IPS DF 6.9 (cell line): ENCODE measurements at regions not wholly inside any gene's neighbourhood (a gene's known extent, or its start where the extent isn't known, plus 50 kb on each side); places are given as distances from the start of the nearest gene placed in this dataset.

Source experiments
- DNase-seq: peaks from one replicate; pipeline ENCODE4 v3.0.0-alpha.2; 2013; ENCODE audit warnings: low read depth, low spot score
- H3K27ac ChIP-seq: one replicate; pipeline ENCODE4 v1.5.1; 2013; ENCODE audit warnings: low read length, control low read depth
- H3K27me3 ChIP-seq: 2 replicates; pipeline ENCODE4 v1.6.1; 2013; ENCODE audit warnings: mild to moderate bottlenecking, low read length; ENCODE audit not compliant: control insufficient read depth, insufficient read depth
- H3K36me3 ChIP-seq: 2 replicates; pipeline ENCODE4 v1.6.1; 2013; ENCODE audit warnings: low read length; ENCODE audit not compliant: control insufficient read depth, insufficient read depth
- H3K4me1 ChIP-seq: 2 replicates; pipeline ENCODE4 v1.6.1; 2013; ENCODE audit warnings: low read length; ENCODE audit not compliant: control insufficient read depth, insufficient read depth
- H3K4me3 ChIP-seq: 2 replicates; pipeline ENCODE4 v1.5.1; 2013; ENCODE audit warnings: mild to moderate bottlenecking, low read length
- H3K9me3 ChIP-seq: 2 replicates; pipeline ENCODE4 v1.6.1; 2013; ENCODE audit warnings: low read length, inconsistent platforms; ENCODE audit not compliant: control insufficient read depth, insufficient read depth
- WGBS: extraction: QIAGEN DNeasy Blood & Tissue Kit; methylation state at CpG from one replicate; pipeline ENCODE4 v1.1.7; 2013; ENCODE audit warnings: mixed read lengths, missing lambda C conversion rate; ENCODE audit not compliant: insufficient read length, insufficient coverage; 5-methylcytosine and 5-hydroxymethylcytosine counted together

DNA sequence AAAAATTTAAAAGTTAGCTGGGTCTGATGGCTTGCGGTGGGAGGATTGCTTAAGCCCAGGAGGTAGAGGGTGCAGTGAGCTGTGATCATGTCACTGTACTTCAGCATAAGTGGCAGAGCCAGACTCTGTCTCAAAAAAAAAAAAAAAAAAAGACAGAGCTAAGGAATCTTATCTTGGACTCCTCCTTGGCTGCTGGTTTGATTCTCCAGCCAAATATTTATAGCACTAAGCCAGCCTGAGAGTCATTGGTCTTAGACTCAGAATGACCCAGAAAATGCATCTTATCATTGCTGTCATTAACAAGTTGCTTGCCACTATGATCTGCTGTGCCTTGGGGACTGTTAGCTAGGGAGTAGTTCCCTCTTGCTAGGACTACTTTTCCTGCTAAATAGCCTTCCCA is 164.7 kb downstream of the GNAT3 start:
- WGBS, result no CpG with 5 or more reads among the region's 1 CpG
- Histone ChIP-seq H3K9me3 (no peaks in the 10 kb centered on the region), H3K4me3 (no peak overlapping the region), H3K27me3 (no peaks in the 10 kb centered on the region), H3K4me1 (no peaks in the 10 kb centered on the region), H3K36me3 (no peaks in the 10 kb centered on the region), H3K27ac (no peak overlapping the region)
- no peak for DNase-seq

DNA sequence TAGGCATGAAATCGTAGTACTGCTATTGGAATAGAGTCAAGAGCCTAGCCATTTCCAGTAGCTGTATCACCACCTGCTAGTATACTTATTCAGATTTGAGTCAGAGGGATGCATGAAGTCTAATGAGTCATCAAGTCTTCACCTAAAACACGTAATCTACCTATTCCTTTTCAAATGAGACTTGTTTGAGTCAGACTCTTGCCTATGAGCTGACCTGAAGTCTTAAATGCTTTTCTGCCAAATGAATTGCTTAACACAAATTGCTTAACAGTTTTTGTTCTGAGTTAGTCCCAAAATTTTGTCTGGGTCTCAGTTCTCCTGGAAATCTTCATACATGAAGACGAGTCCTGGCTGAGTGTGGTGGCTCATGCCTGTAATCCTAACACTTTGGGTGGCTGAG is 165.2 kb downstream of the GNAT3 start:
- H3K27ac ChIP-seq, result no peak overlapping the region
- no peak overlapping the region for H3K4me3 ChIP-seq
- WGBS, result no CpG with 5 or more reads among the region's 3 CpGs
- DNase-seq, result no peak
- H3K9me3 ChIP-seq, result no peaks in the 10 kb centered on the region
- no peaks in the 10 kb centered on the region for H3K4me1 ChIP-seq
- no peaks in the 10 kb centered on the region for H3K27me3 ChIP-seq
- no peaks in the 10 kb centered on the region for H3K36me3 ChIP-seq

- Histone ChIP-seq H3K4me1 (no peaks in the 10 kb centered on the region), H3K4me3 (no peak overlapping the region), H3K36me3 (no peaks in the 10 kb centered on the region), H3K9me3 (no peaks in the 10 kb centered on the region), H3K27ac (no peak overlapping the region), H3K27me3 (no peaks in the 10 kb centered on the region)
- WGBS, result no CpG with 5 or more reads among the region's 7 CpGs
- no peak for DNase-seq
These were observed 176.2 kb downstream of the GNAT3 start for GRCh38 chr7:80335511-80336231.

GRCh38 chr7:80334908-80335307 is 177.0 kb downstream of the GNAT3 start:
- Histone ChIP-seq H3K36me3 (no peaks in the 10 kb centered on the region), H3K9me3 (no peaks in the 10 kb centered on the region), H3K4me1 (no peaks in the 10 kb centered on the region), H3K27ac (no peak overlapping the region), H3K27me3 (no peaks in the 10 kb centered on the region), H3K4me3 (no peak overlapping the region)
- no peak for DNase-seq

GRCh38 chr7:80334196-80334595 is 177.7 kb downstream of the GNAT3 start:
- no peak overlapping the region for H3K4me3 ChIP-seq
- H3K27ac ChIP-seq, result no peak overlapping the region
- H3K9me3 ChIP-seq, result no peaks in the 10 kb centered on the region
- no peaks in the 10 kb centered on the region for H3K27me3 ChIP-seq
- DNase-seq, result no peak
- no peaks in the 10 kb centered on the region for H3K4me1 ChIP-seq
- H3K36me3 ChIP-seq, result no peaks in the 10 kb centered on the region
- no CpG with 5 or more reads among the region's 1 CpG for WGBS

DNA sequence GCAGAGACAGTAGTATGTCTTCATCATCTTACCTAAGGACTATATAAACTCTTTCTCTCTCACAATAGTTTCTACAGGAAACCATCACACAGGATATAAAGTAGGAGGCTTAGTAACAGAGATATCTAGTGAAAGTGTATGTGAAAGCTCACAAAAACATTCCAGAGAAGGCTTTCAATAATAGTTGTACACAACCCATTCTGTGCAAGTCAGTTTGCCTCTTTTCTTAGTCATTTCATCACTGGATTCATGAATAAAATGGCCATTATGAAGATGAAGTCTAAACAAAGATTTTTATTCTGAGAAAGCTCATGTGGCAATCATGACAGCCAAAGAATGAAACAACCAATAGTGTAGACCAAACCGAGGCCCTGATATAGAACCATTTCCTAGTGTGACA is 178.8 kb downstream of the GNAT3 start:
- H3K9me3 ChIP-seq, result no peaks in the 10 kb centered on the region
- no peaks in the 10 kb centered on the region for H3K27me3 ChIP-seq
- no peaks in the 10 kb centered on the region for H3K4me1 ChIP-seq
- WGBS, result no CpG with 5 or more reads among the region's 1 CpG
- H3K27ac ChIP-seq, result no peak overlapping the region
- no peaks in the 10 kb centered on the region for H3K36me3 ChIP-seq
- no peak overlapping the region for H3K4me3 ChIP-seq
- no peak for DNase-seq

DNA sequence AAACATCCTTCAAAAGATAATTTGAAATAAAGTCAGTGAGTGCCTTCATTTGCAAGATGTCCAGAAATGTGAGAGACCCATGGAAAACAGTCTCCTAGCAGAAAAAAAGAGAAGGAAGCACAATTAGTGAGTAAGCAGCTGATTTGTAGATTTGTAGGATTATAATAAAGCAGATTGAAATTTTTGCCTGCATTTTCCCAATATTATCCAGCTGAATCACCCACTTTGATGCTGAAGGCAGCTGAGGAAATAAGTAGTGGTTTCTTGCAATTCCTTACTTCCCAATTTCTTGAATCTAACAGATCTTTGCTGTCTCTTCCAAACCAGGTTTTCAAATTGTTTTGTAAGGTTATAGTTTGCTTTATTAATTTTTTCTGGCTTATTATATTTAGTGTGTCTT is 181.4 kb downstream of the GNAT3 start:
- no peak overlapping the region for H3K4me3 ChIP-seq
- no peak overlapping the region for H3K27ac ChIP-seq
- H3K4me1 ChIP-seq, result no peaks in the 10 kb centered on the region
- H3K9me3 ChIP-seq, result no peaks in the 10 kb centered on the region
- DNase-seq, result no peak
- H3K36me3 ChIP-seq, result no peaks in the 10 kb centered on the region
- no peaks in the 10 kb centered on the region for H3K27me3 ChIP-seq

DNA sequence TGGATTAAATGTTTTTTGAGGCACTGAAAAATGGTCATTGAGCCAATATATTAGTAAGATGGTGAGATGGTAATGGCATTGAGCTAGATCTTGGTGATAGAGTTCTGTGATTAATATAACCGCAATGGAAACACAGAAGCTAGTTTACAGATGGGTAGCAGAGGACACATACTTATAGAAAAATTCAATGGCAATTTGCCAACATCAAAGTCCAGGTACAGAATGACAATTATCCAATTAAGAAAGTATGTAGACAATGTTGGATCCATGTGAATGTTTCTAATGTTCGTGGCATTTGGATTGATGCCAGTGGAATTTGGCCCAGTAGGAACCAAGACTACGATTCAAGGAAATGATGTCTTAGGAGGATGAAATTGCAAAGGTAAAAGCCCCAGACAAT is 187.8 kb downstream of the GNAT3 start:
- no CpG with 5 or more reads among the region's 3 CpGs for WGBS
- Histone ChIP-seq H3K27ac (no peak overlapping the region), H3K4me1 (no peaks in the 10 kb centered on the region), H3K9me3 (no peaks in the 10 kb centered on the region), H3K36me3 (no peaks in the 10 kb centered on the region), H3K4me3 (no peak overlapping the region), H3K27me3 (no peaks in the 10 kb centered on the region)
- no peak for DNase-seq

GRCh38 chr7:80319461-80319860 is 184.8 kb downstream of the GNAI1 start:
- Histone ChIP-seq H3K27ac (no peak overlapping the region), H3K4me1 (no peaks in the 10 kb centered on the region), H3K4me3 (no peak overlapping the region), H3K27me3 (no peaks in the 10 kb centered on the region), H3K36me3 (no peaks in the 10 kb centered on the region), H3K9me3 (no peaks in the 10 kb centered on the region)
- no peak for DNase-seq
- WGBS, result no CpG with 5 or more reads among the region's 2 CpGs

DNA sequence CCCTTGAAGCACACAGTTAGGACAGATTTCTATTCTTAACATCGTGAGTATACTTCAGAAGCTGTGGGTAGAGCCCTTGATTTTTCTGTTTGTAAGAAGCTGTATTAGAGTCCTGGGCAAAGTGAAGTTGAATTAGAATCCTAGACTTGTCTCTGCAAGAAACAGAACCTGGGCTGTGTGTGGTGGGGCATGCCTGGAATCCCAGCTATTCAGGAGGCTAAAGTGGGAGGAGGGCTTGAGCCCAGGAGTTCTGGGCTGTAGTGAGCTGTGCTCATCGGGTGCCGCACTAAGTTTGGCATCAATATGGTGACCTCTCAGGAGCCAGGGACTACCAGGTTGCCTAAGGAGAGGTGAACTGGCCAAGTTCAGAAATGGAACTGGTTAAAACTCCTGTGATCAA is 183.4 kb downstream of the GNAI1 start:
- DNase-seq, result no peak
- Histone ChIP-seq H3K9me3 (no peaks in the 10 kb centered on the region), H3K36me3 (no peaks in the 10 kb centered on the region), H3K4me1 (no peaks in the 10 kb centered on the region), H3K27me3 (no peaks in the 10 kb centered on the region), H3K27ac (no peak overlapping the region), H3K4me3 (no peak overlapping the region)
- no CpG with 5 or more reads among the region's 3 CpGs for WGBS

- DNase-seq, result no peak
- no CpG with 5 or more reads among the region's 2 CpGs for WGBS
- H3K27ac ChIP-seq, result no peak overlapping the region
- no peaks in the 10 kb centered on the region for H3K9me3 ChIP-seq
- no peak overlapping the region for H3K4me3 ChIP-seq
- no peaks in the 10 kb centered on the region for H3K36me3 ChIP-seq
- no peaks in the 10 kb centered on the region; the same call in 1 of the 2 replicates for H3K4me1 ChIP-seq
- no peaks in the 10 kb centered on the region for H3K27me3 ChIP-seq
These were observed 182.2 kb downstream of the GNAI1 start for GRCh38 chr7:80316811-80317210.
